LNCAP (cell line): ENCODE measurements at regions not wholly inside any gene's neighbourhood (a gene's known extent, or its start where the extent isn't known, plus 50 kb on each side); places are given as distances from the start of the nearest gene placed in this dataset.

ENCODE experiments used
- CTCF ChIP-seq: fragments of 450-650 bp; IDR thresholded peaks from 2 replicates; pipeline ENCODE4 v1.5.1; 2017; ENCODE audit warnings: mild to moderate bottlenecking

DNA sequence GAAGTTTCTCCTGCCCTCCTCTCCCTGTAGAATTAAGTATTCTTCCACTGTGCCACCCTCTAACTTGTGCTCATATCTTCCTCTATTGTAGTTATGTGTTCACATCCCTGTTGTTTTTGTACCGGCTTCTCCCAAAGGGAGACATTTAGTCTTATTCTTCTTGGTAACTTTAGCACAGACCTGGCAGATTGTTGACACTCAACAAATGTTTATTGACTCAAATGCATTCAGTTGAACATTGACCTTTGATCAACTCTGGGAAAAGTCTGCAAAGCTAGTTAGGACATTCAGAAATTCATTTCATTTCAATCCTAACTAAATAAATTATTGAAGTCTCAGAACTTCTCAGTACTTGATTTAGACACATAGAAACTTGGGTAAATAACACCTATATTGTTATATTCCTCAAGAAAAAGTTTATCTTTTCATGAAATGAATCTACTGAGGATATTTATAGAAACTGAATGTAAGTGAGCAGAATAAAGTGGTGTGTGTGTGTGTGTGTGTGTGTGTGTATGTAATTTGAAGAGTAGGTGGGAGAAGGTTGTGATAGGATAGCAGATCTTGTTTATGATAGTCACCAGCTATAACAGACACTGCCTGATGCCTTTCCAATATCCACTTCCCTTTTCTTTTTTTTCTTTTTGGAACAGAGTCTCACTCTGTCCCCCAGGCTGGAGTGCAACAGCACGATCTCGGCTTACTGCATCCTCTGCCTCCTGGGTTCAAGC, 872.4 kb upstream of the CXADR start:
- TF ChIP-seq CTCF: no peak

DNA sequence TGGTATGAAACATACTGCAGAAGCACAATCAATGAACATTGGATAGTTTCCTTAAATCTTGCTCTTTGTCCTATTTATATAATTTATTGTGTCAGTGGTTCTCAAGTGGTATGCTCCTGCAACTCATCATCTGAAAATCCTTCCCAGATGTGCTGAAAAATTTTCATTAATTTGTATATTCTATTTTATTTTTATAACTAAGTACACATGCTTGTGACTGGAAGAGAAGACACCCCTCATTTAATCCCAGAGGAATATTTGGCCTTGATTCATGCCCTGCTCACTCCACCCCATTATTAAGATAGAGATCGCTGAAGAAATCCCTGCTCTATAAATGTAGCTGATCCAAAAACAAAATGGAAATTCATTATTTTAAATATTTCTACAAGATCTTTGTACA, 870.5 kb upstream of the CXADR start:
- no peak for TF ChIP-seq CTCF

- no peak for TF ChIP-seq CTCF
Measured at GRCh38 chr21:16644685-16645084, 868.2 kb upstream of the CXADR start.

DNA sequence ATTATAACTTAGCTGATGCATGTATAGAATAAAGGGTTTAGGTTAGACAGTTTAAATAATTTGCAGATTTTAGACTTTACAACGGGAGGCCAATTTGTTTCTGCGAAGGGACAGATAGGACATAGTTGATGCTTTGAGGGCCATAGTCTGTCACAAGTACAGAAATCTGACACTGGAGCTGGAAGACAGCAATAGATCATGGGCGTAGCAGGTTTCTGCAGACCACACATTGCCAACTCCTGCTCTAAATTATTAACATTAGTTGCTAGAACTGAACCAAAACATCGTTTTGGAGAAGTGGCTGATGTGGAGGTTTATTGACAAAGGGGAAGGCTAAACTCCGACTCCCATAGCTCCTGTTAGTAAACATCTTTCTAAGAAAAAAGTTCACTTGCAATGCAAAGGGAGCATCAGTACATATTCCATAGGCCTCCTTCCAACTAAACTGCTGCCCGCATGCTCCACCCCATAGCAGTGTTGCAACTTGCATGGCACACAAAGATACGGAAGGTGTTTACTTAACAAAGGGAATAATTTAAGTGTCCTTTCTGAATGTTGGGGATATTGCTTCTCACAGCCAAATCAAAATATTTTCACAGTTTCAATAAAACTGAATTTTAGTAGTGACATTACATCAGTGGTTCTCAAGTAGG, 862.0 kb upstream of the CXADR start:
- no peak for TF ChIP-seq CTCF

- TF ChIP-seq CTCF: no peak
Measured at GRCh38 chr21:16651956-16652355, 860.9 kb upstream of the CXADR start.

DNA sequence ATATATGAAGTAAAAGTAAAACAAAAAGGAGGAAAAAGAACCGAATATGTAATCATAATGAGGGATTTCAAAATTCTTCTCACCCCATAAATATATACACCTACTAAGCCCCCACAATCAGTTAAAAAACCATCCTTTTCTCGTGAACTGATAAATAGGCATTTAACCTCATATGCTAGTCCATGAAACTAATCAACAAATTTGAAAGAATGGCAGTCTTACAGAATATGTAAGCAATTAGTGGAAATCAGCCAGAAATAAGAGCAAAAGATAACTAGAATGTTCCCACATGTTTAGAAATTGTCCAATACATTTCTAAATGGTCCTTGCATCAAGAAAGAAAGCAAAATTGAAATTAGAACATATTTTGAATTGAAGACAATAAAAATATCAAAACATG, 849.4 kb upstream of the CXADR start:
- no peak for TF ChIP-seq CTCF

GRCh38 chr21:16667395-16667794, 845.4 kb upstream of the CXADR start:
- TF ChIP-seq CTCF: no peak
